MM.1S (cell line): ENCODE measurements at regions not wholly inside any gene's neighbourhood (a gene's known extent, or its start where the extent isn't known, plus 50 kb on each side); places are given as distances from the start of the nearest gene placed in this dataset.

Experiments used
- DNase-seq: peaks from one replicate; pipeline ENCODE4 v3.0.0-alpha.2; 2015
- H2AFZ ChIP-seq: fragments of 300-600 bp; sonication (generic); 2 replicates; pipeline ENCODE4 v1.6.0; 2016; ENCODE audit warnings: antibody characterized with exemption, low read length
- H3F3A ChIP-seq: fragments of 300-600 bp; sonication (generic); 2 replicates; pipeline ENCODE4 v1.6.1; 2016; ENCODE audit warnings: mild to moderate bottlenecking, antibody characterized with exemption, low read length, moderate library complexity, mixed read lengths; ENCODE audit not compliant: insufficient read depth
- H3K27ac ChIP-seq: fragments of 300-600 bp; sonication (generic); 2 replicates; pipeline ENCODE4 v1.5.1; 2016; ENCODE audit warnings: mild to moderate bottlenecking, low read length
- H3K27me3 ChIP-seq: fragments of 300-600 bp; sonication (generic); replicated peaks from 2 replicates; pipeline ENCODE4 v1.6.0; 2016; ENCODE audit warnings: low read length; ENCODE audit not compliant: insufficient read depth
- H3K36me3 ChIP-seq: fragments of 300-600 bp; sonication (generic); replicated peaks from 2 replicates; pipeline ENCODE4 v1.6.1; 2016; ENCODE audit warnings: mild to moderate bottlenecking, low read length, mixed read lengths; ENCODE audit not compliant: insufficient read depth
- H3K4me1 ChIP-seq: fragments of 300-600 bp; sonication (generic); 2 replicates; pipeline ENCODE4 v1.6.1; 2016; ENCODE audit warnings: low read length, mixed read lengths
- H3K4me2 ChIP-seq: fragments of 300-600 bp; sonication (generic); 2 replicates; pipeline ENCODE4 v1.6.0; 2016; ENCODE audit warnings: low read depth, low read length
- H3K4me3 ChIP-seq: fragments of 300-600 bp; sonication (generic); 2 replicates; pipeline ENCODE4 v1.5.1; 2016; ENCODE audit warnings: low read length, mixed read lengths
- H3K79me2 ChIP-seq: fragments of 300-600 bp; sonication (generic); 2 replicates; pipeline ENCODE4 v1.6.1; 2016; ENCODE audit warnings: mixed run types, low read length, mixed read lengths
- H3K9ac ChIP-seq: fragments of 300-600 bp; sonication (generic); 2 replicates; pipeline ENCODE4 v1.6.1; 2016; ENCODE audit warnings: low read length, mixed read lengths
- H3K9me2 ChIP-seq: fragments of 300-600 bp; sonication (generic); replicated peaks from 2 replicates; pipeline ENCODE4 v1.6.1; 2016; ENCODE audit warnings: mild to moderate bottlenecking, low read length, mixed read lengths; ENCODE audit not compliant: insufficient read depth
- H3K9me3 ChIP-seq: fragments of 300-600 bp; sonication (generic); replicated peaks from 2 replicates; pipeline ENCODE4 v1.6.1; 2016; ENCODE audit warnings: mild to moderate bottlenecking, low read length, mixed read lengths; ENCODE audit not compliant: insufficient read depth
- H4K20me1 ChIP-seq: fragments of 300-600 bp; sonication (generic); 2 replicates; pipeline ENCODE4 v1.6.1; 2016; ENCODE audit warnings: mild to moderate bottlenecking, low read length, moderate library complexity, mixed read lengths; ENCODE audit not compliant: insufficient read depth
- EZH2 ChIP-seq: fragments of 300-600 bp; sonication (generic); optimal IDR thresholded peaks from 2 replicates; pipeline ENCODE3; 2017; ENCODE audit warnings: low read depth, mild to moderate bottlenecking, antibody characterized with exemption, low read length, mixed read lengths
- EZH2phosphoT487 ChIP-seq: fragments of 300-600 bp; sonication (generic); IDR thresholded peaks from 2 replicates; pipeline ENCODE4 v1.6.1; 2018; ENCODE audit warnings: antibody characterized with exemption, low read length
- TF ChIP-seq, protein P1 (sequence below): fragments of 300-600 bp; sonication (generic); IDR thresholded peaks from 2 replicates; pipeline ENCODE4 v1.5.1; 2016; ENCODE audit warnings: antibody characterized with exemption, low read length, mixed read lengths

DNA sequence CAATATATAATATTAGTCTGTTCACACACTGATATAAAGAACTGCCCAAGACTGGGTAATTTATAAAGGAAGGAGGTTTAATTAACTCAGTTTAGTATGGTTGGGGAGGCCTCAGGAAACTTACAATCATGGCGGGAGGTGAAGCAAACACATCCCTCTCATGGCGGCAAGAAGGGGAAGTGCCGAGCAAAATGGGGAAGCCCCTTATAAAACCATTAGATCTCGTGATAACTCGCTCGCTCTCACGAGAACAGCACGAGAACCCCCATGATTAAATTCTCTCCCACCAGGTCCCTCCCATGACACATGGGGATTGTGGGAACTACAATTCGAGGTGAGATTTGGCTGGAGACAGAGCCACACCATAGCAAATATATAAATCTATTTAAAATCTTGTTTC lies 269.8 kb downstream of the ATP23 start:
- Histone ChIP-seq H4K20me1 (no peaks in the 10 kb centered on the region), H3K9me3 (no peaks in the 10 kb centered on the region), H3K9ac (no peak overlapping the region), H3K9me2 (no peaks in the 10 kb centered on the region), H3K4me2 (no peak overlapping the region), H3F3A (no peaks in the 10 kb centered on the region), H3K27ac (no peak overlapping the region), H3K4me1 (no peaks in the 10 kb centered on the region), H3K36me3 (no peaks in the 10 kb centered on the region), H2AFZ (no peak overlapping the region), H3K4me3 (no peak overlapping the region), H3K79me2 (no peaks in the 10 kb centered on the region), H3K27me3 (no peaks in the 10 kb centered on the region)
- DNase-seq = no peak
- TF ChIP-seq EZH2phosphoT487 (no peak), EZH2 (no peak)
- TF ChIP-seq, protein P1, sequence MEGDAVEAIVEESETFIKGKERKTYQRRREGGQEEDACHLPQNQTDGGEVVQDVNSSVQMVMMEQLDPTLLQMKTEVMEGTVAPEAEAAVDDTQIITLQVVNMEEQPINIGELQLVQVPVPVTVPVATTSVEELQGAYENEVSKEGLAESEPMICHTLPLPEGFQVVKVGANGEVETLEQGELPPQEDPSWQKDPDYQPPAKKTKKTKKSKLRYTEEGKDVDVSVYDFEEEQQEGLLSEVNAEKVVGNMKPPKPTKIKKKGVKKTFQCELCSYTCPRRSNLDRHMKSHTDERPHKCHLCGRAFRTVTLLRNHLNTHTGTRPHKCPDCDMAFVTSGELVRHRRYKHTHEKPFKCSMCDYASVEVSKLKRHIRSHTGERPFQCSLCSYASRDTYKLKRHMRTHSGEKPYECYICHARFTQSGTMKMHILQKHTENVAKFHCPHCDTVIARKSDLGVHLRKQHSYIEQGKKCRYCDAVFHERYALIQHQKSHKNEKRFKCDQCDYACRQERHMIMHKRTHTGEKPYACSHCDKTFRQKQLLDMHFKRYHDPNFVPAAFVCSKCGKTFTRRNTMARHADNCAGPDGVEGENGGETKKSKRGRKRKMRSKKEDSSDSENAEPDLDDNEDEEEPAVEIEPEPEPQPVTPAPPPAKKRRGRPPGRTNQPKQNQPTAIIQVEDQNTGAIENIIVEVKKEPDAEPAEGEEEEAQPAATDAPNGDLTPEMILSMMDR = no peak

DNA sequence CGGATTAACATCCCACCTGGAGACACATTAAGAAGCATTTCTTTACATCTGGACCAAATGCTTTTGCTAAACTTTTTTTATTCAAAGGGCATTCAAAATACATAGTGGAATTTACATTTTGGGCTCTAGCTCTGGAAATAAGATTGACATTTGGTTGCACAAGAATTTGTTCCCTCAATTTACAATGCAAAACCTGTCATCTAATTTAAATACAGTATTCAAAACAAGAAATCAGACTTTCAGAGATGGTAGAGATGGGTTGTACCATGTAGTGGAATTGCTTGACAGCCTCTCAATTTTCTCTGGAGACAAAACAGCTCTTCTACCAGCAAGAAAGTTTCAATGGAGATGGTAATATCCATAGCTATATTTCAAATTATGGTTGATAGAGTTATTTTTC lies 275.8 kb downstream of the ATP23 start:
- Histone ChIP-seq H3K9me2 (no peaks in the 10 kb centered on the region), H3K4me2 (no peak overlapping the region), H3K9me3 (no peaks in the 10 kb centered on the region), H3K9ac (no peak overlapping the region), H3K79me2 (no peaks in the 10 kb centered on the region), H3K27me3 (no peaks in the 10 kb centered on the region), H3K4me3 (no peak overlapping the region), H4K20me1 (no peaks in the 10 kb centered on the region), H3K4me1 (no peaks in the 10 kb centered on the region), H2AFZ (no peak overlapping the region), H3K27ac (no peak overlapping the region), H3F3A (no peaks in the 10 kb centered on the region), H3K36me3 (no peaks in the 10 kb centered on the region)
- TF ChIP-seq, protein P1 = no peak
- no peak for TF ChIP-seq EZH2phosphoT487
- TF ChIP-seq EZH2 = no peak
- DNase-seq = no peak

DNA sequence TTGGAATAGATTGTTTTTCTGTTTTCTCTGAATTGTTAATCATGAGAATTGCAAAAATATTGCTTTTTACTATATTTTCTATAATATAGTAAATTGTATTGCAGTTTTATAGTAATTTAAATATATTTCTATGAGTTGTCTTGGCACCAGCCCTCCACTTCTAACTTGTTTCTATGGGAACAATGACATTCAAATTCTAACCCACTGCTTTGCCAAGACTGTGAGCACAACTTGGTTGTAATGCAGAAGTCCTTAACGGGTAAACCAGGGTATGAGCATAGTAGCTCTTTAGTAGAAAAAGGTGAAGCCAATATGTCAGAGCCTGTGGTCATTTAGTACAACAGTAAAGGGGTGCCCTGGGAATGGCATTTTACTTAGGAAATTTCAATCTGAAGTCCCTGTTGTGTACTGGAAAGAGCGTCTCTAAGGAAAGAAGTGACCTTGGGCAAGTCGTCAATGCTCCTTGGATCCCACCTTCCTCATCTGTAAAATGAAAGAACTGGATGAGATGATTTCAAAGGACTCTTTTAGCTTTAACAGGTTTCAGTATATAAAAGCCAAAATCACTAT lies 283.3 kb downstream of the ATP23 start:
- Histone ChIP-seq H4K20me1 (no peaks in the 10 kb centered on the region), H3K27ac (no peak overlapping the region), H3F3A (no peaks in the 10 kb centered on the region), H2AFZ (no peak overlapping the region), H3K4me3 (no peak overlapping the region), H3K4me2 (no peak overlapping the region), H3K4me1 (no peaks in the 10 kb centered on the region), H3K27me3 (no peaks in the 10 kb centered on the region), H3K9ac (no peak overlapping the region), H3K9me3 (no peaks in the 10 kb centered on the region), H3K36me3 (no peaks in the 10 kb centered on the region), H3K79me2 (no peaks in the 10 kb centered on the region), H3K9me2 (no peaks in the 10 kb centered on the region)
- TF ChIP-seq, protein P1 = no peak
- TF ChIP-seq EZH2 = no peak
- no peak for TF ChIP-seq EZH2phosphoT487
- no peak for DNase-seq
